K562 (cell line): ENCODE measurements at regions not wholly inside any gene's neighbourhood (a gene's known extent, or its start where the extent isn't known, plus 50 kb on each side); places are given as distances from the start of the nearest gene placed in this dataset.

Experiments
- ATAC-seq: fragments of 200-7000 bp; cut with Tn5 transposase; 3 replicates; pipeline ENCODE4 v1.9.1; 2020; ENCODE audit warnings: moderate library complexity
- BruUV-seq: library from RNA; stranded (reverse); fragments of 400-500 nt; replicated peaks from 2 replicates; lab custom pipeline; 2021; lab: Mats Ljungman, UMichigan
- CTCF ChIA-PET: fragments of 300-600 bp; formaldehyde crosslinking; extraction: SDS; loops from one replicate; lab custom pipeline; 2021; ENCODE audit warnings: low intra/inter-chr PET ratio; lab: Yijun Ruan, JAX
- POLR2A ChIA-PET: fragments of 300-600, 350-650 bp; sonication (Branson Sonifier 250); formaldehyde crosslinking; extraction: SDS; loops from one replicate; lab custom pipeline; 2021; ENCODE audit warnings: antibody characterized with exemption, inconsistent platforms; lab: Yijun Ruan, JAX
- DNase-seq, 4 experiments: peaks; one replicate each; pipeline versions ENCODE4 v3.0.0 to v3.0.0-alpha.2; 2011 to 2018; ENCODE audit warnings: low spot score in 3 of 4, mixed read lengths in 3 of 4; ENCODE audit errors: extremely low read depth in 1 of 4
- FAIRE-seq: peaks from 2 replicates; lab custom pipeline; 2011; peaks lifted over from hg19 to GRCh38; lab: Jason Lieb, UNC
- H2AFZ ChIP-seq: 2 replicates; pipeline ENCODE4 v1.6.0; 2011; ENCODE audit warnings: low read depth, low read length, control low read depth, inconsistent platforms
- H3K27ac ChIP-seq: fragments of 200-600 bp; 3 replicates; pipeline ENCODE4 v1.8.0; 2011; ENCODE audit warnings: low read depth, mild to moderate bottlenecking, control low read depth, inconsistent platforms, low read length, moderate library complexity, mixed read lengths; ENCODE audit errors: extremely low read depth
- H3K27me3 ChIP-seq, 2 experiments: fragments of 300-600 bp in 1 of 2; 2 replicates in 1 of 2; 3 replicates in 1 of 2; pipeline versions ENCODE4 v1.6.0 to v1.8.0; 2011; ENCODE audit warnings: inconsistent platforms in 2 of 2, low read length in 2 of 2, mild to moderate bottlenecking in 1 of 2, mixed read lengths in 1 of 2, moderate library complexity in 1 of 2; ENCODE audit not compliant: control insufficient read depth in 2 of 2, insufficient read depth in 2 of 2
- H3K36me3 ChIP-seq: fragments of 300-600 bp; 3 replicates; pipeline ENCODE4 v1.8.0; 2011; ENCODE audit warnings: mild to moderate bottlenecking, low read length, inconsistent platforms; ENCODE audit not compliant: control insufficient read depth, insufficient read depth
- H3K4me1 ChIP-seq, 2 experiments: fragments of 200-600 bp in 1 of 2; replicated peaks in 1 of 2; 2 replicates in 1 of 2; 3 replicates in 1 of 2; pipeline versions ENCODE4 v1.5.1 to v1.8.0; 2011; ENCODE audit warnings: inconsistent platforms in 2 of 2, low read length in 2 of 2, mild to moderate bottlenecking in 1 of 2, mixed read lengths in 1 of 2, moderate library complexity in 1 of 2; ENCODE audit not compliant: control insufficient read depth in 2 of 2, insufficient read depth in 2 of 2
- H3K4me2 ChIP-seq: 2 replicates; pipeline ENCODE4 v1.6.1; 2011; ENCODE audit warnings: low read length, control low read depth, inconsistent platforms, mixed read lengths; ENCODE audit not compliant: insufficient read depth
- H3K4me3 ChIP-seq: fragments of 200-600 bp; sonication (generic), shearing (Covaris generic); 2 replicates; pipeline ENCODE4 v1.5.1; 2016; ENCODE audit warnings: control low read depth, inconsistent platforms
- H3K79me2 ChIP-seq: fragments of 200-600 bp; 3 replicates; pipeline ENCODE4 v1.8.0; 2011; ENCODE audit warnings: low read length, inconsistent platforms; ENCODE audit not compliant: control insufficient read depth, insufficient read depth
- H3K9ac ChIP-seq, 2 experiments: 2 replicates each; pipeline versions ENCODE4 v1.6.0 to v1.6.1; 2011; ENCODE audit warnings: low read depth in 2 of 2, low read length in 2 of 2, control low read depth in 1 of 2, inconsistent platforms in 1 of 2, mild to moderate bottlenecking in 1 of 2, mixed read lengths in 1 of 2; ENCODE audit not compliant: insufficient read depth in 1 of 2
- H3K9me1 ChIP-seq: one replicate; pipeline ENCODE4 v1.6.0; 2011; ENCODE audit warnings: inconsistent platforms, mild to moderate bottlenecking, low read length, moderate library complexity; ENCODE audit not compliant: control insufficient read depth, insufficient read depth
- H3K9me3 ChIP-seq: replicated peaks from 2 replicates; pipeline ENCODE4 v1.5.1; 2011; ENCODE audit warnings: low read depth, low read length, inconsistent platforms; ENCODE audit not compliant: control insufficient read depth, insufficient read depth
- H4K20me1 ChIP-seq: replicated peaks from 2 replicates; pipeline ENCODE4 v1.6.1; 2011; ENCODE audit warnings: low read length, inconsistent platforms, mixed read lengths; ENCODE audit not compliant: control insufficient read depth, insufficient read depth
- ATF6 ChIP-seq: sonication (generic); formaldehyde crosslinking; IDR thresholded peaks from 2 replicates; pipeline ENCODE4 v1.4.0; 2020; ENCODE audit warnings: mild to moderate bottlenecking, missing genetic modification reagents
- EZH2 ChIP-seq: IDR thresholded peaks from 2 replicates; pipeline ENCODE4 v1.6.1; 2012; ENCODE audit warnings: low read depth, mild to moderate bottlenecking, inconsistent platforms, low read length, borderline replicate concordance
- ZBTB34 ChIP-seq: fragments of 250-450 bp; sonication (Bioruptor Pico); IDR thresholded peaks from 2 replicates; pipeline ENCODE4 v1.8.0; 2021; ENCODE audit warnings: mild to moderate bottlenecking, moderate library complexity
- WGBS: fragments of 100-300 bp; shearing (Covaris generic); methylation state at CpG from one replicate; pipeline ENCODE4 v1.1.6; 2016; ENCODE audit warnings: low coverage, mixed read lengths; ENCODE audit not compliant: insufficient coverage; ENCODE audit errors: missing lambda C conversion rate; 5-methylcytosine and 5-hydroxymethylcytosine counted together
- in situ Hi-C: fragments of 300-500 bp; cut with MboI; formaldehyde crosslinking; loops from 4 replicates; pipeline ENCODE4 v1.15.0; 2018; ENCODE audit warnings: inconsistent platforms, mixed read lengths
- intact Hi-C: fragments of 100-400 bp; cut with micrococcal nuclease; formaldehyde crosslinking; loops from 2 replicates; pipeline ENCODE4 v1.14.2; 2022

GRCh38 chr20:40452758-40453157, 236.3 kb downstream of the MAFB start:
- FAIRE-seq (no peak), ATAC-seq (no peak), DNase-seq (no peak)
- Histone ChIP-seq H3K9me1 (no peaks in the 10 kb centered on the region), H3K27ac (no peak overlapping the region), H2AFZ (no peak overlapping the region), H3K27me3 (no peaks in the 10 kb centered on the region), H4K20me1 (no peaks in the 10 kb centered on the region), H3K4me2 (no peak overlapping the region), H3K9me3 (no peaks in the 10 kb centered on the region), H3K79me2 (no peaks in the 10 kb centered on the region), H3K9ac (no peak overlapping the region), H3K4me1 (no peaks in the 10 kb centered on the region), H3K36me3 (no peaks in the 10 kb centered on the region), H3K4me3 (no peak overlapping the region)
- TF ChIP-seq EZH2 (no peak), ATF6 (CRISPR knock-in tag) (no peak), ZBTB34 (CRISPR knock-in tag) (no peak)
- no TSS peak for BruUV-seq
- POLR2A ChIA-PET: interaction anchor here (0.5 kb wide), 1 partner anchor 50 kb away, joined by 3 read pairs; no protein-coding TSS in a partner anchor
- in situ Hi-C loops (no loop called here), intact Hi-C loops (no loop called here)
- CTCF ChIA-PET: no interaction called here
- 0% methylated on average over 3 of the region's 3 CpGs for WGBS
